A549 (cell line): ENCODE measurements at regions not wholly inside any gene's neighbourhood (a gene's known extent, or its start where the extent isn't known, plus 50 kb on each side); places are given as distances from the start of the nearest gene placed in this dataset.

ENCODE experiments used
- ATAC-seq, 2 experiments: fragments of 200-7000 bp in 1 of 2; fragments of >200 bp in 1 of 2; cut with Nextera tagmentation in 1 of 2; cut with Tn5 transposase in 1 of 2; 3 replicates each; pipeline versions ENCODE4 v1.8.0 to v1.9.1; 2018 to 2020; ENCODE audit warnings: mild to moderate bottlenecking in 1 of 2, moderate library complexity in 1 of 2
- CTCF ChIA-PET: fragments of 300-600 bp; sonication (Branson Sonifier 250); formaldehyde crosslinking; extraction: SDS; loops from one replicate; lab custom pipeline; 2021; ENCODE audit warnings: antibody characterized with exemption, inconsistent platforms; lab: Yijun Ruan, JAX
- POLR2A ChIA-PET: fragments of 350-600 bp; formaldehyde crosslinking; extraction: SDS; loops from one replicate; lab custom pipeline; 2021; ENCODE audit warnings: antibody characterized with exemption, inconsistent platforms; lab: Yijun Ruan, JAX
- DNase-seq, 2 experiments: peaks; one replicate each; pipeline versions ENCODE4 v3.0.0 to v3.0.0-alpha.2; 2011 to 2016; ENCODE audit warnings: low read depth in 1 of 2, low spot score in 1 of 2
- FAIRE-seq: peaks from 2 replicates; lab custom pipeline; 2011; peaks lifted over from hg19 to GRCh38; lab: Jason Lieb, UNC
- H3K27ac ChIP-seq, 2 experiments: fragments of >200 bp; sonication (Bioruptor Twin); formaldehyde crosslinking; 3 replicates each; pipeline ENCODE4 v1.5.1; 2016 to 2017
- H3K4me1 ChIP-seq: fragments of >200 bp; sonication (Bioruptor Twin); formaldehyde crosslinking; 3 replicates; pipeline ENCODE4 v1.6.1; 2016
- H3K4me2 ChIP-seq: fragments of >200 bp; sonication (Bioruptor Twin); formaldehyde crosslinking; 3 replicates; pipeline ENCODE4 v1.6.1; 2016
- H3K4me3 ChIP-seq: fragments of >200 bp; sonication (Bioruptor Twin); formaldehyde crosslinking; 3 replicates; pipeline ENCODE4 v1.5.1; 2016
- H3K9me3 ChIP-seq: fragments of >200 bp; sonication (Bioruptor Twin); formaldehyde crosslinking; 3 replicates; pipeline ENCODE4 v1.6.1; 2016
- BHLHE40 ChIP-seq: IDR thresholded peaks from 2 replicates; pipeline ENCODE4 v1.6.1; 2012; ENCODE audit warnings: low read depth, low read length, inconsistent platforms
- CHD2 ChIP-seq: fragments of 150-350 bp; IDR thresholded peaks from 2 replicates; pipeline ENCODE4 v1.6.1; 2014; ENCODE audit warnings: low read length; ENCODE audit not compliant: partially characterized antibody
- EHMT2 ChIP-seq: fragments of 200-600 bp; sonication (generic); IDR thresholded peaks from 2 replicates; pipeline ENCODE4 v1.6.1; 2016; ENCODE audit warnings: antibody characterized with exemption, low read depth, mild to moderate bottlenecking, moderate library complexity
- ESRRA ChIP-seq: fragments of 150-350 bp; IDR thresholded peaks from 2 replicates; pipeline ENCODE4 v1.6.1; 2014; ENCODE audit warnings: mild to moderate bottlenecking, low read length, borderline replicate concordance
- FOSB ChIP-seq: fragments of 250-450 bp; sonication (Bioruptor Pico); IDR thresholded peaks from 2 replicates; pipeline ENCODE4 v1.5.0; 2020; ENCODE audit warnings: mild to moderate bottlenecking, moderate library complexity
- FOSL2 ChIP-seq, 2 experiments: fragments of 450-650 bp in 1 of 2; fragments of >200 bp in 1 of 2; sonication (Bioruptor Twin) in 1 of 2; formaldehyde crosslinking; IDR thresholded peaks; 2 replicates each; pipeline versions ENCODE4 v1.5.0 to v1.6.1; 2016 to 2020; ENCODE audit warnings: mild to moderate bottlenecking in 1 of 2, moderate library complexity in 1 of 2
- GATA3 ChIP-seq: IDR thresholded peaks from 2 replicates; pipeline ENCODE4 v1.6.1; 2012; ENCODE audit warnings: borderline replicate concordance
- HDAC2 ChIP-seq: fragments of 200-600 bp; sonication (generic); IDR thresholded peaks from 2 replicates; pipeline ENCODE4 v1.6.1; 2016
- HEYL ChIP-seq: fragments of 250-450 bp; sonication (Bioruptor Pico); IDR thresholded peaks from 2 replicates; pipeline ENCODE4 v1.8.0; 2021; ENCODE audit warnings: mild to moderate bottlenecking, moderate library complexity
- JUN ChIP-seq, 2 experiments: fragments of >200 bp; sonication (Bioruptor Twin); formaldehyde crosslinking; IDR thresholded peaks; 2 replicates in 1 of 2; 3 replicates in 1 of 2; pipeline ENCODE4 v1.6.1; 2016 to 2017
- JUNB ChIP-seq: fragments of >200 bp; sonication (Bioruptor Twin); formaldehyde crosslinking; IDR thresholded peaks from 2 replicates; pipeline ENCODE4 v1.6.1; 2016
- MAFK ChIP-seq: fragments of 450-650 bp; IDR thresholded peaks from 2 replicates; pipeline ENCODE4 v1.6.1; 2014; ENCODE audit not compliant: partially characterized antibody
- NPAS2 ChIP-seq: fragments of 250-450 bp; sonication (Bioruptor Pico); IDR thresholded peaks from 2 replicates; pipeline ENCODE4 v1.8.0; 2022; ENCODE audit warnings: mild to moderate bottlenecking, moderate library complexity, borderline replicate concordance
- PHF8 ChIP-seq: fragments of 200-600 bp; sonication (generic); IDR thresholded peaks from 2 replicates; pipeline ENCODE4 v1.6.1; 2016; ENCODE audit warnings: low read depth, mild to moderate bottlenecking, antibody characterized with exemption, moderate library complexity, borderline replicate concordance
- RARB ChIP-seq: fragments of 250-450 bp; sonication (Bioruptor Pico); IDR thresholded peaks from 2 replicates; pipeline ENCODE4 v1.8.0; 2021; ENCODE audit warnings: mild to moderate bottlenecking, moderate library complexity
- RCOR1 ChIP-seq: fragments of 150-350 bp; IDR thresholded peaks from 2 replicates; pipeline ENCODE4 v1.6.1; 2014; ENCODE audit warnings: antibody characterized with exemption, low read length, low read depth
- RFX5 ChIP-seq: fragments of 450-650 bp; IDR thresholded peaks from 2 replicates; pipeline ENCODE4 v1.7.1; 2014; ENCODE audit warnings: antibody characterized with exemption, mild to moderate bottlenecking, moderate library complexity
- SREBF2 ChIP-seq: fragments of 450-650 bp; IDR thresholded peaks from 2 replicates; pipeline ENCODE4 v1.6.1; 2014; ENCODE audit warnings: mild to moderate bottlenecking, moderate library complexity
- ZC3H11A ChIP-seq: fragments of 450-650 bp; IDR thresholded peaks from 2 replicates; pipeline ENCODE4 v1.6.1; 2014; ENCODE audit warnings: antibody characterized with exemption, mild to moderate bottlenecking
- ZFP36 ChIP-seq: fragments of 450-650 bp; IDR thresholded peaks from 2 replicates; pipeline ENCODE4 v1.6.1; 2014; ENCODE audit warnings: borderline replicate concordance; ENCODE audit not compliant: partially characterized antibody
- WGBS: methylation state at CpG from one replicate; pipeline ENCODE4 v1.1.6; 2017; ENCODE audit errors: missing lambda C conversion rate; 5-methylcytosine and 5-hydroxymethylcytosine counted together
- TF ChIP-seq, protein P1 (sequence below): fragments of 150-350 bp; IDR thresholded peaks from 2 replicates; pipeline ENCODE4 v1.6.1; 2014; ENCODE audit warnings: low read depth, mild to moderate bottlenecking, low read length
- TF ChIP-seq, protein P2 (sequence below): fragments of >200 bp; sonication (Bioruptor Twin); formaldehyde crosslinking; IDR thresholded peaks from 3 replicates; pipeline ENCODE4 v1.5.1; 2016
- TF ChIP-seq, protein P3 (sequence below): fragments of >200 bp; sonication (Bioruptor Twin); formaldehyde crosslinking; IDR thresholded peaks from 2 replicates; pipeline ENCODE4 v1.6.1; 2016
- TF ChIP-seq, protein P4 (sequence below): IDR thresholded peaks from 2 replicates; pipeline ENCODE4 v1.6.1; 2012; ENCODE audit warnings: low read depth, borderline replicate concordance

DNA sequence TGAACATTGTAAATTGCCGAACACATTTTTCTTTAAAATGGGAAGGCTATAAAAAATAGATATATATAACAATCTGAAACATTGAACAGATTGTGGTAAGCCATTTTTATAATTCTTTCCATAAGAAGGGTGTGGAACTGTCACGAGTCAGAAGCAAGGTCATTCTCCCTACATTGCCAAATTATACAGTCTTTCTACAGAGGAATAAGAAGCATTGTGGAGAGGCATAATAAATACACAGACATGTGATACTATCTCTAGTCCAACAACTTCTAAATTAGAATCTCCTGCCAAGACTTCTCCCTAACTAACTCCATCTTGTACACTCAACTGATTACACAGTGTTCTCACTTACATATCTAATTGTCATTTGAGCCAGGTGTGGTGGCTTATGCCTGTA, 227.9 kb downstream of the CENPF start:
- Histone ChIP-seq H3K4me1 (peaks cover 7% of the 10 kb centered on the region; the same call in 1 of the 3 replicates), H3K4me3 (no peak overlapping the region), H3K4me2 (no peak overlapping the region), H3K9me3 (no peaks in the 10 kb centered on the region; the same call in 2 of the 3 replicates), H3K27ac (no peak overlapping the region)
- 14% methylated on average over 2 of the region's 2 CpGs for WGBS
- FAIRE-seq: no peak
- TF ChIP-seq, protein P1, sequence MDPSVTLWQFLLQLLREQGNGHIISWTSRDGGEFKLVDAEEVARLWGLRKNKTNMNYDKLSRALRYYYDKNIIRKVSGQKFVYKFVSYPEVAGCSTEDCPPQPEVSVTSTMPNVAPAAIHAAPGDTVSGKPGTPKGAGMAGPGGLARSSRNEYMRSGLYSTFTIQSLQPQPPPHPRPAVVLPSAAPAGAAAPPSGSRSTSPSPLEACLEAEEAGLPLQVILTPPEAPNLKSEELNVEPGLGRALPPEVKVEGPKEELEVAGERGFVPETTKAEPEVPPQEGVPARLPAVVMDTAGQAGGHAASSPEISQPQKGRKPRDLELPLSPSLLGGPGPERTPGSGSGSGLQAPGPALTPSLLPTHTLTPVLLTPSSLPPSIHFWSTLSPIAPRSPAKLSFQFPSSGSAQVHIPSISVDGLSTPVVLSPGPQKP: no peak
- no peak for TF ChIP-seq CHD2
- TF ChIP-seq, protein P2, sequence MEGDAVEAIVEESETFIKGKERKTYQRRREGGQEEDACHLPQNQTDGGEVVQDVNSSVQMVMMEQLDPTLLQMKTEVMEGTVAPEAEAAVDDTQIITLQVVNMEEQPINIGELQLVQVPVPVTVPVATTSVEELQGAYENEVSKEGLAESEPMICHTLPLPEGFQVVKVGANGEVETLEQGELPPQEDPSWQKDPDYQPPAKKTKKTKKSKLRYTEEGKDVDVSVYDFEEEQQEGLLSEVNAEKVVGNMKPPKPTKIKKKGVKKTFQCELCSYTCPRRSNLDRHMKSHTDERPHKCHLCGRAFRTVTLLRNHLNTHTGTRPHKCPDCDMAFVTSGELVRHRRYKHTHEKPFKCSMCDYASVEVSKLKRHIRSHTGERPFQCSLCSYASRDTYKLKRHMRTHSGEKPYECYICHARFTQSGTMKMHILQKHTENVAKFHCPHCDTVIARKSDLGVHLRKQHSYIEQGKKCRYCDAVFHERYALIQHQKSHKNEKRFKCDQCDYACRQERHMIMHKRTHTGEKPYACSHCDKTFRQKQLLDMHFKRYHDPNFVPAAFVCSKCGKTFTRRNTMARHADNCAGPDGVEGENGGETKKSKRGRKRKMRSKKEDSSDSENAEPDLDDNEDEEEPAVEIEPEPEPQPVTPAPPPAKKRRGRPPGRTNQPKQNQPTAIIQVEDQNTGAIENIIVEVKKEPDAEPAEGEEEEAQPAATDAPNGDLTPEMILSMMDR: no peak
- no peak for TF ChIP-seq ZFP36
- TF ChIP-seq HEYL (CRISPR knock-in tag): no peak
- TF ChIP-seq PHF8: no peak
- no peak for TF ChIP-seq MAFK
- no peak for TF ChIP-seq JUNB
- no peak for TF ChIP-seq ESRRA
- no peak for TF ChIP-seq SREBF2
- TF ChIP-seq ZC3H11A: no peak
- TF ChIP-seq, protein P3, sequence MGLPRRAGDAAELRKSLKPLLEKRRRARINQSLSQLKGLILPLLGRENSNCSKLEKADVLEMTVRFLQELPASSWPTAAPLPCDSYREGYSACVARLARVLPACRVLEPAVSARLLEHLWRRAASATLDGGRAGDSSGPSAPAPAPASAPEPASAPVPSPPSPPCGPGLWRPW: no peak
- no peak for TF ChIP-seq BHLHE40
- TF ChIP-seq RCOR1: no peak
- TF ChIP-seq EHMT2: no peak
- TF ChIP-seq, protein P4, sequence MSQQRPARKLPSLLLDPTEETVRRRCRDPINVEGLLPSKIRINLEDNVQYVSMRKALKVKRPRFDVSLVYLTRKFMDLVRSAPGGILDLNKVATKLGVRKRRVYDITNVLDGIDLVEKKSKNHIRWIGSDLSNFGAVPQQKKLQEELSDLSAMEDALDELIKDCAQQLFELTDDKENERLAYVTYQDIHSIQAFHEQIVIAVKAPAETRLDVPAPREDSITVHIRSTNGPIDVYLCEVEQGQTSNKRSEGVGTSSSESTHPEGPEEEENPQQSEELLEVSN: no peak
- no peak for TF ChIP-seq RARB
- ATAC-seq: no peak
- ChIA-PET CTCF (no interaction called here), POLR2A (no interaction called here)
- DNase-seq: no peak

DNA sequence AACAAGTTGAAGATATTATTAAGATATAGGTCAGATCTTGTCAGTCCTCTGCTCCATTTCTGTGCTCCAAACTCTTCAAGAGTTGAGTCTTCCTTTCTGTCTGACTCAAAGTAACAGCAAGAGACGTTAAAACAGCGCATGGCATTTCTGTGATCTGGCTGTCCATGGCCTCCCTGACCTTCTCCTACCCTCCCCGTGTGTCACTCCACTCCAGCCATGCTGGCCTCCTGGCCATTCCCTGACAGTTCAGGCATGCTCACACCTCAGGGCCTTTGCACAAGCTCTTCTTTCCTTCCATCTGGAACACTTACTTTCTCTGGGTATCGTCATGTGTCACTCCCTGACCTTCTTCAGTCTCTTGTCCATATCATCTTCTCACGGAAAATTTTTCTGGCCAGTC, 229.0 kb downstream of the CENPF start:
- ATAC-seq: no peak
- POLR2A ChIA-PET: no interaction called here

DNA sequence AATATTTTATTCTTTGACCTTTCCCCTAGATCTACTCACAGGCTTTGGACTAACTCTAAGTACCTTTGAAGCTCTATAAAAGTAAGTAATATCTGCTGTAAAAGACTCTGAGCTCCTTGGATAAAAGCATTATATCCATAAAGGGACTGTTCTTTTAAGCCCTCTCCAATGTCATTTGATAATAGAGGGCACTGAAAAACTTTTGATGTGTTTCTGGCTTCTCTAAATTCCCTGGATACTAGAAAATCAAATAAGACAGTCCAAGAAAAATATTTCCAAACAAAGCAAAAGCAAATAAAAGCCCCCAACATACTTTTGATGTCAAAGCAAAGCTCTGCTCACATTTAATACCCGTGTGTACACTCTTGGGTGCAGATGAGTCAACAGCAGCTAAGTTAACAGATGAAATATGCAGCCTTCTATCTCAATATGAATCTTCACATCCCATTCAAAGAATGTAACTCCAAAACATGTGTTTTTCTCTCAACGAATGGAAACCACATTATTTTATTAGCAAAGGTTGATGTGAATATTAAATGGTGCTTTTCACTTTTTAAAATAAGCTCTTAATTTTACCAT, 230.3 kb downstream of the CENPF start:
- ATAC-seq (peak in 1 of 2 experiments; percentile 83; a peak in 3 of 6 replicates), FAIRE-seq (no peak), DNase-seq (peak in 1 of 2 experiments; percentile 32)
- ChIA-PET CTCF (interaction anchor here (0.9 kb wide), 1 partner anchor 9 kb away, joined by 3 read pairs; no protein-coding TSS in a partner anchor), POLR2A (no interaction called here)
- H3K4me1 ChIP-seq: peaks cover 7% of the 10 kb centered on the region; the same call in 1 of the 3 replicates
- H3K9me3 ChIP-seq: no peaks in the 10 kb centered on the region
- H3K4me2 ChIP-seq: peak overlapping the region; percentile 48; the same call in 2 of the 3 replicates
- no peak overlapping the region for H3K27ac ChIP-seq
- TF ChIP-seq JUN (IDR thresholded peaks at IDR 0.05): peak in 1 of 2 experiments; percentile 33; a peak in 1 of 5 replicates
- TF ChIP-seq GATA3: peak; percentile 62
- no peak for TF ChIP-seq FOSB (CRISPR knock-in tag)
- no peak for TF ChIP-seq FOSL2 (IDR thresholded peaks at IDR 0.05)
- TF ChIP-seq FOSL2 (CRISPR knock-in tag; IDR thresholded peaks at IDR 0.05): peak; percentile 40; the same call in 1 of the 2 replicates
- H3K4me3 ChIP-seq: no peak overlapping the region
- WGBS: 0% methylated on average over 2 of the region's 2 CpGs

More for the DNA sequence above, 229.0 kb downstream of the CENPF start:
- CTCF ChIA-PET: no interaction called here
- Histone ChIP-seq H3K4me2 (no peak overlapping the region), H3K27ac (no peak overlapping the region), H3K9me3 (no peaks in the 10 kb centered on the region; the same call in 2 of the 3 replicates), H3K4me1 (peaks cover 7% of the 10 kb centered on the region; the same call in 1 of the 3 replicates), H3K4me3 (no peak overlapping the region)
- 56% methylated on average over 5 of the region's 5 CpGs for WGBS
- DNase-seq (no peak), FAIRE-seq (no peak)
- TF ChIP-seq RFX5 (no peak), MAFK (no peak), JUNB (no peak), RCOR1 (no peak), PHF8 (no peak), NPAS2 (no peak), HDAC2 (no peak)
- TF ChIP-seq, all 56 proteins: peak for 0
